ENCODE measurements at regions not wholly inside any gene's neighbourhood (a gene's known extent, or its start where the extent isn't known, plus 50 kb on each side); places are given as distances from the start of the nearest gene placed in this dataset.

- no peak overlapping the region for H3K27ac ChIP-seq
- TF ChIP-seq CTCF (conservative IDR thresholded peaks at IDR 0.05) = no peak
These were observed 586.2 kb downstream of the NR2F2 start for GRCh38 chr15:96916750-96917149.

- no peak for TF ChIP-seq CTCF (conservative IDR thresholded peaks at IDR 0.05)
- H3K27ac ChIP-seq = no peak overlapping the region
These were observed 594.1 kb downstream of the NR2F2 start for GRCh38 chr15:96924570-96924969.

- no peak overlapping the region for H3K27ac ChIP-seq
These were observed 617.1 kb downstream of the NR2F2 start for GRCh38 chr15:96947296-96948229.

GRCh38 chr15:96948981-96949380, 618.5 kb downstream of the NR2F2 start:
- H3K27ac ChIP-seq = no peak overlapping the region
- no peak for TF ChIP-seq CTCF (conservative IDR thresholded peaks at IDR 0.05)

More at GRCh38 chr15:96947296-96948229, 617.1 kb downstream of the NR2F2 start:
- no peak for TF ChIP-seq CTCF (conservative IDR thresholded peaks at IDR 0.05)

GRCh38 chr15:96958721-96959120, 628.2 kb downstream of the NR2F2 start:
- TF ChIP-seq CTCF (conservative IDR thresholded peaks at IDR 0.05) = no peak
- H3K27ac ChIP-seq = no peak overlapping the region

GRCh38 chr15:96959501-96959900, 629.0 kb downstream of the NR2F2 start:
- TF ChIP-seq CTCF (conservative IDR thresholded peaks at IDR 0.05) = no peak
- no peak overlapping the region for H3K27ac ChIP-seq

- no peak for TF ChIP-seq CTCF (conservative IDR thresholded peaks at IDR 0.05)
- no peak overlapping the region for H3K27ac ChIP-seq
These were observed 630.4 kb downstream of the NR2F2 start for GRCh38 chr15:96960711-96961480.
